Nephron progenitor cell (in vitro differentiated cells): ENCODE measurements at regions not wholly inside any gene's neighbourhood (a gene's known extent, or its start where the extent isn't known, plus 50 kb on each side); places are given as distances from the start of the nearest gene placed in this dataset.

Source experiments
- DNase-seq: peaks from one replicate; pipeline ENCODE4 v3.0.0; 2021
- H3K27ac Mint-ChIP-seq: 2 replicates; pipeline ENCODE4 v1.8.0; 2021; ENCODE audit warnings: mild to moderate bottlenecking, moderate library complexity, mixed read lengths
- H3K27me3 Mint-ChIP-seq: 2 replicates; pipeline ENCODE4 v1.8.0; 2021; ENCODE audit warnings: mild to moderate bottlenecking, low read depth, mixed read lengths; ENCODE audit not compliant: poor library complexity
- H3K36me3 Mint-ChIP-seq: 2 replicates; pipeline ENCODE4 v1.8.0; 2021; ENCODE audit warnings: low read depth, mixed read lengths
- H3K4me1 Mint-ChIP-seq: 2 replicates; pipeline ENCODE4 v1.8.0; 2021; ENCODE audit warnings: mixed read lengths
- H3K4me3 Mint-ChIP-seq: 2 replicates; pipeline ENCODE4 v1.8.0; 2021; ENCODE audit warnings: mild to moderate bottlenecking, moderate library complexity, mixed read lengths
- H3K9me3 Mint-ChIP-seq: 2 replicates; pipeline ENCODE4 v1.8.0; 2021; ENCODE audit warnings: mild to moderate bottlenecking, moderate library complexity, mixed read lengths
- CTCF ChIP-seq: fragments of 200-600 bp; sonication (generic); IDR thresholded peaks from 2 replicates; pipeline ENCODE4 v1.5.0; 2021; ENCODE audit warnings: antibody characterized with exemption

GRCh38 chrX:20521222-20521621 lies 254.5 kb upstream of the RPS6KA3 start:
- no peak for DNase-seq
- Mint-ChIP-seq H3K27me3 (no peaks in the 10 kb centered on the region), H3K4me3 (no peak overlapping the region), H3K9me3 (no peaks in the 10 kb centered on the region), H3K27ac (no peak overlapping the region), H3K36me3 (no peaks in the 10 kb centered on the region), H3K4me1 (peaks cover 15% of the 10 kb centered on the region)
- TF ChIP-seq CTCF, result no peak

- Mint-ChIP-seq H3K27ac (no peak overlapping the region), H3K9me3 (no peaks in the 10 kb centered on the region), H3K36me3 (no peaks in the 10 kb centered on the region), H3K4me3 (no peak overlapping the region), H3K27me3 (no peaks in the 10 kb centered on the region), H3K4me1 (peaks cover 15% of the 10 kb centered on the region)
- no peak for TF ChIP-seq CTCF
- no peak for DNase-seq
Observed at GRCh38 chrX:20519826-20520225, 253.1 kb upstream of the RPS6KA3 start.

GRCh38 chrX:20519146-20519545 lies 252.4 kb upstream of the RPS6KA3 start:
- Mint-ChIP-seq H3K27me3 (no peaks in the 10 kb centered on the region), H3K4me1 (peaks cover 15% of the 10 kb centered on the region), H3K9me3 (no peaks in the 10 kb centered on the region), H3K27ac (no peak overlapping the region), H3K4me3 (no peak overlapping the region), H3K36me3 (no peaks in the 10 kb centered on the region)
- no peak for DNase-seq
- TF ChIP-seq CTCF, result no peak

- Mint-ChIP-seq H3K27ac (no peak overlapping the region), H3K36me3 (no peaks in the 10 kb centered on the region), H3K4me3 (no peak overlapping the region), H3K4me1 (peaks cover 15% of the 10 kb centered on the region), H3K9me3 (no peaks in the 10 kb centered on the region), H3K27me3 (no peaks in the 10 kb centered on the region)
- TF ChIP-seq CTCF, result no peak
- no peak for DNase-seq
Observed at GRCh38 chrX:20517565-20517964, 250.9 kb upstream of the RPS6KA3 start.

- Mint-ChIP-seq H3K27ac (no peak overlapping the region), H3K36me3 (no peaks in the 10 kb centered on the region), H3K27me3 (no peaks in the 10 kb centered on the region), H3K9me3 (no peaks in the 10 kb centered on the region), H3K4me3 (no peak overlapping the region), H3K4me1 (peaks cover 15% of the 10 kb centered on the region)
- no peak for TF ChIP-seq CTCF
- no peak for DNase-seq
Observed at GRCh38 chrX:20515841-20516461, 249.2 kb upstream of the RPS6KA3 start.

GRCh38 chrX:20514358-20514757 lies 247.6 kb upstream of the RPS6KA3 start:
- Mint-ChIP-seq H3K27me3 (no peaks in the 10 kb centered on the region), H3K4me1 (peaks cover 13% of the 10 kb centered on the region), H3K36me3 (no peaks in the 10 kb centered on the region), H3K4me3 (no peak overlapping the region), H3K27ac (no peak overlapping the region), H3K9me3 (no peaks in the 10 kb centered on the region)
- DNase-seq, result no peak
- TF ChIP-seq CTCF, result no peak
